Gastrocnemius medialis (tissue), 4 donors: ENCODE measurements at regions not wholly inside any gene's neighbourhood (a gene's known extent, or its start where the extent isn't known, plus 50 kb on each side); places are given as distances from the start of the nearest gene placed in this dataset.

Experiments used
- ATAC-seq, 2 donors: fragments of 150-250 bp; one replicate each; pipeline ENCODE4 v1.9.1; 2016
- DNase-seq, 2 donors: peaks; one replicate each; pipeline ENCODE4 v3.0.0-alpha.2; 2019
- H3K27ac ChIP-seq, 4 donors: fragments of 200-600 bp; sonication (generic); 1 replicate in 1 of 4; 2 replicates in 3 of 4; pipeline ENCODE4 v1.5.1; 2016 to 2018; ENCODE audit warnings: mild to moderate bottlenecking in 2 of 4, moderate library complexity in 1 of 4
- H3K27me3 ChIP-seq, 3 donors: fragments of 200-600 bp; sonication (generic) in 2 of 3; 1 replicate in 1 of 3; 2 replicates in 2 of 3; pipeline versions ENCODE4 v1.5.1 to v1.6.0; 2016 to 2019; ENCODE audit warnings: mild to moderate bottlenecking in 1 of 3, moderate library complexity in 1 of 3
- H3K36me3 ChIP-seq, 2 donors: fragments of 200-600 bp; sonication (generic) in 1 of 2; one replicate each; pipeline ENCODE4 v1.5.1; 2017 to 2018
- H3K4me1 ChIP-seq, 2 donors: fragments of 200-600 bp; sonication (generic) in 1 of 2; one replicate each; pipeline ENCODE4 v1.5.1; 2016 to 2017; ENCODE audit warnings: mild to moderate bottlenecking in 2 of 2
- H3K4me3 ChIP-seq, 4 donors: fragments of 200-600 bp; sonication (generic) in 3 of 4; 1 replicate in 1 of 4; 2 replicates in 3 of 4; pipeline ENCODE4 v1.5.1; 2016 to 2019; ENCODE audit warnings: mild to moderate bottlenecking in 2 of 4
- H3K9me3 ChIP-seq, 3 donors: fragments of 200-600 bp; sonication (generic) in 2 of 3; 1 replicate in 1 of 3; 2 replicates in 2 of 3; pipeline ENCODE4 v1.5.1; 2016 to 2019
- CTCF ChIP-seq, 5 experiments: fragments of 450-650 bp in 3 of 5; fragments of 200-600 bp in 2 of 5; sonication (generic) in 2 of 5; IDR thresholded peaks in 4 of 5; conservative IDR thresholded peaks in 1 of 5; 1 replicate in 4 of 5; 2 replicates in 1 of 5; pipeline ENCODE4 v1.5.1; 2016 to 2019; ENCODE audit warnings: antibody characterized with exemption in 5 of 5, mild to moderate bottlenecking in 3 of 5, moderate library complexity in 3 of 5
- POLR2A ChIP-seq, 2 donors: fragments of 450-650 bp; IDR thresholded peaks; one replicate each; pipeline ENCODE4 v1.6.1; 2017; ENCODE audit warnings: antibody characterized with exemption in 2 of 2, mild to moderate bottlenecking in 2 of 2, moderate library complexity in 2 of 2
- in situ Hi-C, 4 donors: fragments of 200-750 bp; cut with MboI; loops; one replicate each; pipeline versions ENCODE4 v1.15.0 to v1.8.0; 2017; ENCODE audit warnings: low sequenced_read_pairs in 4 of 4
- intact Hi-C: fragments of 100-400 bp; cut with DNase I; formaldehyde crosslinking; loops from one replicate; pipeline ENCODE4 v1.15.1; 2023; ENCODE audit warnings: low total_unique reads

DNA sequence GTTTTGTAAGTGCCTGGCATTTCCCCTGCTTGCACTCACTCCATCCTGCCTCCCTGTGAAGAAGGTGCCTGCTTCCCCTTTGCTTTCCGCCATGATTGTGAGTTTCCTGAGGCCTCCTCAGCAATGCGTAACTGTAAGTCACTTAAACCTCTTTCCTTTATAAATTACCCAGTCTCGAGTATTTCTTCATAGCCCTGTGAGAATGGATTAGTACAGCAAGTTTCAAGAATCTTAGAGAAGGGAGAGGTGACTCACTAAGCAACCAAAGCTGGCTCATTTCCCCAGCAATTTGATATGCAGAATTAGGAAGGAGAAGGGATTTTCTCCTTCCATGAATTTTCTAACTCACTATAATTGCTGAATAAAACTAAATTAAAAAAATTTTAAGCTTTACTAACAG is 251.0 kb upstream of the FOXG1 start:
- ATAC-seq, result no peak
- TF ChIP-seq POLR2A (IDR thresholded peaks at IDR 0.05) (no peak), CTCF (IDR thresholded peaks at IDR 0.05 in 4 of 5, conservative IDR thresholded peaks at IDR 0.05 in 1 of 5) (no peak)
- DNase-seq, result no peak
- in situ Hi-C loops (no loop called here), intact Hi-C loops (no loop called here)
- no peak overlapping the region for H3K27ac ChIP-seq
- no peaks in the 10 kb centered on the region for H3K27me3 ChIP-seq
- H3K9me3 ChIP-seq, result no peaks in the 10 kb centered on the region
- no peaks in the 10 kb centered on the region for H3K36me3 ChIP-seq
- H3K4me1 ChIP-seq, result no peaks in the 10 kb centered on the region
- no peak overlapping the region for H3K4me3 ChIP-seq

- TF ChIP-seq CTCF (IDR thresholded peaks at IDR 0.05 in 4 of 5, conservative IDR thresholded peaks at IDR 0.05 in 1 of 5) (no peak), POLR2A (IDR thresholded peaks at IDR 0.05) (no peak)
- no peaks in the 10 kb centered on the region for H3K9me3 ChIP-seq
- H3K27me3 ChIP-seq, result no peaks in the 10 kb centered on the region
- ATAC-seq (no peak), DNase-seq (no peak)
- no peaks in the 10 kb centered on the region for H3K4me1 ChIP-seq
- intact Hi-C loops (no loop called here), in situ Hi-C loops (no loop called here)
- no peak overlapping the region for H3K4me3 ChIP-seq
- H3K27ac ChIP-seq, result no peak overlapping the region
- H3K36me3 ChIP-seq, result no peaks in the 10 kb centered on the region
Observed at GRCh38 chr14:28536889-28537288, 229.7 kb upstream of the FOXG1 start.

DNA sequence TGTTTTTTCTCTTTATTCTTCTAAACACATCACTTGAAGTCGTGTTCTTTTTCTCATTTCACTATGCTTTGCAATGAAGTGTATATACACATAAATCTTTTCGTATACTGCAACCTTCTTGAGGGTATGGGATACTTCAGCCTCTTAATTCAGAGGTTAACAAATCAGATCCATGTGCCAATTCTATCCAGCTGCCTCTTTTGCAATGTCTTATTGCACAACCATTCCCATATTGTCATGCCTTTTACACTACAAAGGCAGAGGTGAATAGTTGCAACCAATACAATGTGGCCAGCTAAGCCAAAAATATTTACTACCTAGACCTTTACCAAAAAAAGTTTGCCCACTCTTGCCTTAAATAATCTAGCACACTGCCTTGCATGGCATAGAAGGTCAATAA is 224.5 kb upstream of the FOXG1 start:
- no peaks in the 10 kb centered on the region for H3K36me3 ChIP-seq
- TF ChIP-seq POLR2A (IDR thresholded peaks at IDR 0.05) (no peak), CTCF (IDR thresholded peaks at IDR 0.05 in 4 of 5, conservative IDR thresholded peaks at IDR 0.05 in 1 of 5) (no peak)
- intact Hi-C loops, result no loop called here
- ATAC-seq, result no peak
- no peak overlapping the region for H3K27ac ChIP-seq
- no peaks in the 10 kb centered on the region for H3K4me1 ChIP-seq
- no peak for DNase-seq
- no peaks in the 10 kb centered on the region for H3K27me3 ChIP-seq
- no peak overlapping the region for H3K4me3 ChIP-seq
- in situ Hi-C loops, result no loop called here
- no peaks in the 10 kb centered on the region for H3K9me3 ChIP-seq

- H3K36me3 ChIP-seq, result no peaks in the 10 kb centered on the region
- DNase-seq (no peak), ATAC-seq (no peak)
- in situ Hi-C loops, result no loop called here
- no peak overlapping the region for H3K4me3 ChIP-seq
- H3K9me3 ChIP-seq, result no peaks in the 10 kb centered on the region
- intact Hi-C loops, result no loop called here
- H3K27me3 ChIP-seq, result no peaks in the 10 kb centered on the region
- H3K4me1 ChIP-seq, result no peaks in the 10 kb centered on the region
- H3K27ac ChIP-seq, result no peak overlapping the region
- TF ChIP-seq CTCF (IDR thresholded peaks at IDR 0.05 in 4 of 5, conservative IDR thresholded peaks at IDR 0.05 in 1 of 5) (no peak), POLR2A (IDR thresholded peaks at IDR 0.05) (no peak)
Observed at GRCh38 chr14:28565345-28565744, 201.2 kb upstream of the FOXG1 start.

- no peaks in the 10 kb centered on the region for H3K27me3 ChIP-seq
- intact Hi-C loops, result no loop called here
- H3K4me1 ChIP-seq, result no peaks in the 10 kb centered on the region
- in situ Hi-C loops, result no loop called here
- no peak overlapping the region for H3K27ac ChIP-seq
- DNase-seq (no peak), ATAC-seq (no peak)
- H3K9me3 ChIP-seq, result no peaks in the 10 kb centered on the region
- no peak overlapping the region for H3K4me3 ChIP-seq
- TF ChIP-seq CTCF (IDR thresholded peaks at IDR 0.05 in 4 of 5, conservative IDR thresholded peaks at IDR 0.05 in 1 of 5), result no peak
- no peaks in the 10 kb centered on the region for H3K36me3 ChIP-seq
Observed at GRCh38 chr14:28570391-28570790, 196.2 kb upstream of the FOXG1 start.
